PC-9 (cell line): ENCODE measurements at regions not wholly inside any gene's neighbourhood (a gene's known extent, or its start where the extent isn't known, plus 50 kb on each side); places are given as distances from the start of the nearest gene placed in this dataset.

Source experiments
- BruUV-seq: library from RNA; stranded (reverse); fragments of 400-500 nt; replicated peaks from 2 replicates; lab custom pipeline; 2021; lab: Mats Ljungman, UMichigan
- CTCF ChIA-PET: fragments of 300-600 bp; sonication (Branson Sonifier 250); formaldehyde crosslinking; loops from one replicate; lab custom pipeline; 2022; ENCODE audit warnings: antibody characterized with exemption; lab: Charles Lee
- POLR2A ChIA-PET: fragments of 300-600 bp; sonication (Branson Sonifier 250); formaldehyde crosslinking; loops from one replicate; lab custom pipeline; 2022; ENCODE audit warnings: antibody characterized with exemption; ENCODE audit not compliant: unreplicated experiment; lab: Charles Lee
- DNase-seq, 2 experiments: peaks; one replicate each; pipeline versions ENCODE4 v3.0.0 to v3.0.0-alpha.2; 2015 to 2022; ENCODE audit warnings: mixed read lengths in 1 of 2
- H2AFZ ChIP-seq: fragments of 200-600 bp; sonication (generic); 2 replicates; pipeline ENCODE4 v1.8.1; 2017; ENCODE audit warnings: antibody characterized with exemption
- H3F3A ChIP-seq: fragments of 200-600 bp; sonication (generic); 2 replicates; pipeline ENCODE4 v1.8.1; 2017; ENCODE audit warnings: antibody characterized with exemption, mild to moderate bottlenecking, low read depth; ENCODE audit not compliant: insufficient read depth
- H3K27ac ChIP-seq: fragments of 200-600 bp; sonication (generic); 2 replicates; pipeline ENCODE4 v1.6.1; 2016; ENCODE audit warnings: mixed run types
- H3K27me3 ChIP-seq: fragments of 200-600 bp; sonication (generic); 2 replicates; pipeline ENCODE4 v1.6.1; 2016; ENCODE audit warnings: low read depth, mixed run types; ENCODE audit not compliant: insufficient read depth
- H3K36me3 ChIP-seq: fragments of 200-600 bp; sonication (generic); 2 replicates; pipeline ENCODE4 v1.6.1; 2016; ENCODE audit warnings: low read depth, mixed run types
- H3K4me1 ChIP-seq: fragments of 200-600 bp; sonication (generic); replicated peaks from 2 replicates; pipeline ENCODE4 v1.6.1; 2016; ENCODE audit warnings: mixed run types; ENCODE audit not compliant: insufficient read depth
- H3K4me2 ChIP-seq: fragments of 200-600 bp; sonication (generic); 2 replicates; pipeline ENCODE4 v1.6.1; 2017; ENCODE audit warnings: mixed run types
- H3K4me3 ChIP-seq: fragments of 200-600 bp; sonication (generic); 2 replicates; pipeline ENCODE4 v1.6.1; 2016; ENCODE audit warnings: mixed run types
- H3K79me2 ChIP-seq: fragments of 200-600 bp; sonication (generic); 2 replicates; pipeline ENCODE4 v1.6.1; 2017; ENCODE audit warnings: low read depth, mixed run types
- H3K9me2 ChIP-seq: fragments of 200-600 bp; sonication (generic); 2 replicates; pipeline ENCODE4 v1.8.1; 2017; ENCODE audit warnings: mild to moderate bottlenecking; ENCODE audit not compliant: insufficient read depth
- H3K9me3 ChIP-seq: fragments of 200-600 bp; sonication (generic); 2 replicates; pipeline ENCODE4 v1.8.1; 2016; ENCODE audit warnings: low read depth; ENCODE audit not compliant: insufficient read depth
- H4K20me1 ChIP-seq: fragments of 200-600 bp; sonication (generic); 2 replicates; pipeline ENCODE4 v1.8.1; 2017; ENCODE audit not compliant: insufficient read depth
- EZH2 ChIP-seq: fragments of 200-600 bp; sonication (generic); IDR thresholded peaks from 2 replicates; pipeline ENCODE4 v1.8.0; 2017; ENCODE audit warnings: antibody characterized with exemption, low read depth
- intact Hi-C: fragments of 100-400 bp; cut with micrococcal nuclease; formaldehyde crosslinking; loops from one replicate; pipeline ENCODE4 v1.10.0; 2022; ENCODE audit not compliant: unreplicated experiment
- TF ChIP-seq, protein P1 (sequence below): fragments of 200-600 bp; sonication (generic); conservative IDR thresholded peaks from 2 replicates; pipeline ENCODE4 v1.6.1; 2017; ENCODE audit warnings: mixed run types, antibody characterized with exemption, mild to moderate bottlenecking, moderate library complexity

DNA sequence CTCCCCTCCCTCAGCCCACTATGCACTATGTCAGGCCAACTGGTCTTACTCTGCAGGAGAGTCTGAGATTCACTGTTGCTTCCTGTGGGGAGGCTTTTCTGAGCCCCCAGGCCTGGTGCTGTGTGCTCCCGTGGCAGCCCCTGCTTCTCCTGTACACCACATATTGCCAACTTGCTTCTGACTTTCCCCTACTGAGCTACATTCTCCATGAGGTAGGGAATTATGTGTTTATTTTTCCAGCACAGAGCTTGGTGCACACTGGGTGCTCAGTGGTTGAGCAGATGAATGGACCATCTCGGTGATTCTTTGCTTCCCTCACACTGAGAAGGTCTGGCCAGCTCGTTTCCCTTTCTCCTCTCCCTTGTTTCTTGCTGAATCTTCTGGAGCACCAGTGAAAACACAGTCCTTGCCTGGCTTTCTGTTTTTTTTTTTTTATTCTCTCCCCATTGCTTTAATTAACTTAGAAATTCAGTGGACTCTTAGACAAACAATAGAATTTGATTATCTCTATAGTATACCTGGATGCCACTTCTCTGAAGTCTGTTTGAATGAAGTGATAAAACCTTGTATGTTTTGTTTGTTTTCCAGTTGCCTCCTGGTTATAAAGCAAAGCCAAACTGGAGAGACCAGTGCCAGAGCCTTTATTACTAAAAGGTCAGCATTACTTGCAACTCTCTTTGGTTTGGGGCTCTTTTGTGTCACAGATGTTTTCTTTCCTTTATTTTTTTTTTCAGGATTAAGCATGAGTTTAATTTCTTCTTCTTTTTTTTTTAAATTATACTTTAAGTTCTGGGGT, 50.3 kb upstream of the CNIH3 start:
- Histone ChIP-seq H3K27ac (peak overlapping the region; percentile 98), H3K9me2 (no peaks in the 10 kb centered on the region; the same call in 1 of the 2 replicates), H3K4me1 (peaks cover 63% of the 10 kb centered on the region), H3K36me3 (no peaks in the 10 kb centered on the region), H3K27me3 (no peaks in the 10 kb centered on the region), H3K4me2 (peak overlapping the region; percentile 86), H3K4me3 (peak overlapping the region; percentile 41), H3F3A (peaks cover 42% of the 10 kb centered on the region), H4K20me1 (no peaks in the 10 kb centered on the region), H3K9me3 (peaks cover 10% of the 10 kb centered on the region), H3K79me2 (peaks cover 7% of the 10 kb centered on the region), H2AFZ (peak overlapping the region; percentile 67; the same call in 1 of the 2 replicates)
- TF ChIP-seq, protein P1, sequence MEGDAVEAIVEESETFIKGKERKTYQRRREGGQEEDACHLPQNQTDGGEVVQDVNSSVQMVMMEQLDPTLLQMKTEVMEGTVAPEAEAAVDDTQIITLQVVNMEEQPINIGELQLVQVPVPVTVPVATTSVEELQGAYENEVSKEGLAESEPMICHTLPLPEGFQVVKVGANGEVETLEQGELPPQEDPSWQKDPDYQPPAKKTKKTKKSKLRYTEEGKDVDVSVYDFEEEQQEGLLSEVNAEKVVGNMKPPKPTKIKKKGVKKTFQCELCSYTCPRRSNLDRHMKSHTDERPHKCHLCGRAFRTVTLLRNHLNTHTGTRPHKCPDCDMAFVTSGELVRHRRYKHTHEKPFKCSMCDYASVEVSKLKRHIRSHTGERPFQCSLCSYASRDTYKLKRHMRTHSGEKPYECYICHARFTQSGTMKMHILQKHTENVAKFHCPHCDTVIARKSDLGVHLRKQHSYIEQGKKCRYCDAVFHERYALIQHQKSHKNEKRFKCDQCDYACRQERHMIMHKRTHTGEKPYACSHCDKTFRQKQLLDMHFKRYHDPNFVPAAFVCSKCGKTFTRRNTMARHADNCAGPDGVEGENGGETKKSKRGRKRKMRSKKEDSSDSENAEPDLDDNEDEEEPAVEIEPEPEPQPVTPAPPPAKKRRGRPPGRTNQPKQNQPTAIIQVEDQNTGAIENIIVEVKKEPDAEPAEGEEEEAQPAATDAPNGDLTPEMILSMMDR: no peak
- no peak for TF ChIP-seq EZH2
- BruUV-seq: TSS peak; percentile 48
- CTCF ChIA-PET: interaction anchor here (0.5 to 1.0 kb wide), 3 partner anchors 53 to 82 kb away, joined by 3 to 7 read pairs (median 3); no protein-coding TSS in a partner anchor
- intact Hi-C loops: loop anchor here (1.0 to 2.0 kb wide), 6 partner anchors 23 to 86 kb away; no protein-coding TSS in a partner anchor
- DNase-seq: peak in 1 of 2 experiments; percentile 48
- POLR2A ChIA-PET: interaction anchor here (0.6 to 1.2 kb wide), 4 partner anchors 23 to 236 kb away, joined by 3 to 10 read pairs (median 6); partner anchors contain the start of gene NVL
